Lung (tissue), 11 donors: ENCODE measurements at regions not wholly inside any gene's neighbourhood (a gene's known extent, or its start where the extent isn't known, plus 50 kb on each side); places are given as distances from the start of the nearest gene placed in this dataset.

Source experiments
- ATAC-seq: fragments of 200-7000 bp; cut with Tn5 transposase; one replicate; pipeline ENCODE4 v1.9.1; 2020; ENCODE audit warnings: moderate number of reproducible peaks; ENCODE audit not compliant: insufficient read depth, low FRiP score
- DNase-seq, 3 donors: peaks; one replicate each; pipeline ENCODE4 v3.0.0-alpha.2; 2013 to 2017
- H3K27ac ChIP-seq, 2 donors: one replicate each; pipeline ENCODE4 v1.5.1; 2013; ENCODE audit warnings: mild to moderate bottlenecking in 2 of 2, moderate library complexity in 2 of 2, control low read depth in 1 of 2, inconsistent platforms in 1 of 2, low read depth in 1 of 2, low read length in 1 of 2
- H3K27me3 ChIP-seq, 3 donors: one replicate each; pipeline ENCODE4 v1.5.1; 2013; ENCODE audit warnings: low read length in 2 of 3; ENCODE audit not compliant: control insufficient read depth in 3 of 3, insufficient read depth in 3 of 3
- H3K36me3 ChIP-seq, 4 donors: one replicate each; pipeline ENCODE4 v1.5.1; 2013; ENCODE audit warnings: low read length in 4 of 4, mild to moderate bottlenecking in 1 of 4, moderate library complexity in 1 of 4; ENCODE audit not compliant: control insufficient read depth in 4 of 4, insufficient read depth in 4 of 4
- H3K4me1 ChIP-seq, 5 donors: one replicate each; pipeline ENCODE4 v1.5.1; 2013; ENCODE audit warnings: low read length in 5 of 5, mild to moderate bottlenecking in 2 of 5, moderate library complexity in 1 of 5; ENCODE audit not compliant: control insufficient read depth in 5 of 5, insufficient read depth in 5 of 5
- H3K4me3 ChIP-seq: one replicate; pipeline ENCODE4 v1.5.1; 2013; ENCODE audit warnings: mild to moderate bottlenecking, control low read depth, moderate library complexity
- H3K9ac ChIP-seq, 2 donors: one replicate each; pipeline ENCODE4 v1.5.1; 2013; ENCODE audit warnings: low read length in 2 of 2, control low read depth in 1 of 2; ENCODE audit not compliant: insufficient read depth in 1 of 2
- H3K9me3 ChIP-seq, 4 donors: one replicate each; pipeline ENCODE4 v1.5.1; 2013; ENCODE audit warnings: low read length in 3 of 4, mild to moderate bottlenecking in 1 of 4, moderate library complexity in 1 of 4; ENCODE audit not compliant: control insufficient read depth in 4 of 4, insufficient read depth in 3 of 4
- CTCF ChIP-seq: IDR thresholded peaks from 2 replicates; pipeline ENCODE4 v1.5.1; 2012; ENCODE audit warnings: mild to moderate bottlenecking; ENCODE audit errors: control extremely low read depth, extremely low read depth
- WGBS, 2 donors: extraction: QIAGEN DNeasy Blood & Tissue Kit; methylation state at CpG; one replicate each; pipeline ENCODE4 v1.1.7; 2013; 5-methylcytosine and 5-hydroxymethylcytosine counted together
- donor health status: control.
- donor health status: control.
- donor health status: Bipolar disorder and iron deficiency.
- donor health status: healthy.
- donor health status: DM: yes; HTN: yes; CAD: no.

GRCh38 chr16:82301146-82301755 lies 131.2 kb upstream of the MPHOSPH6 start:
- Histone ChIP-seq H3K4me3 (no peak overlapping the region), H3K27ac (no peak overlapping the region), H3K9ac (no peak overlapping the region), H3K27me3 (no peaks in the 10 kb centered on the region), H3K36me3 (no peaks in the 10 kb centered on the region), H3K4me1 (peaks cover 0 to 2% (median 0%) of the 10 kb centered on the region in 5 donors), H3K9me3 (no peaks in the 10 kb centered on the region)
- no peak for ATAC-seq
- TF ChIP-seq CTCF: no peak
- 72 to 87% methylated on average over 7 of the region's 7 CpGs for WGBS, 2 donors
- DNase-seq: no peak

- Histone ChIP-seq H3K36me3 (no peaks in the 10 kb centered on the region), H3K9me3 (no peaks in the 10 kb centered on the region), H3K9ac (no peak overlapping the region), H3K27ac (no peak overlapping the region), H3K27me3 (no peaks in the 10 kb centered on the region), H3K4me1 (peaks cover 0 to 2% (median 0%) of the 10 kb centered on the region in 5 donors), H3K4me3 (no peak overlapping the region)
- TF ChIP-seq CTCF: no peak
- ATAC-seq: no peak
- 96 to 99% methylated on average over 6 of the region's 6 CpGs for WGBS, 2 donors
- DNase-seq: no peak
Observed at GRCh38 chr16:82300374-82300951, 130.4 kb upstream of the MPHOSPH6 start.

- Histone ChIP-seq H3K4me1 (peaks cover 0 to 4% (median 0%) of the 10 kb centered on the region in 5 donors), H3K27ac (no peak overlapping the region), H3K36me3 (no peaks in the 10 kb centered on the region), H3K27me3 (no peaks in the 10 kb centered on the region), H3K9me3 (no peaks in the 10 kb centered on the region), H3K4me3 (no peak overlapping the region), H3K9ac (no peak overlapping the region)
- 92% methylated on average over 5 of the region's 5 CpGs for WGBS, 2 donors
- DNase-seq: no peak
- TF ChIP-seq CTCF: no peak
- no peak for ATAC-seq
Observed at GRCh38 chr16:82298472-82298871, 128.4 kb upstream of the MPHOSPH6 start.
